D341Med (cell line): ENCODE measurements at regions not wholly inside any gene's neighbourhood (a gene's known extent, or its start where the extent isn't known, plus 50 kb on each side); places are given as distances from the start of the nearest gene placed in this dataset.
"Not testable (repeated sequence)": the region's sequence is repeated elsewhere in the genome, so short reads cannot be mapped to it uniquely, and the experiment has no call there.

Experiments used
- DNase-seq: peaks from one replicate; pipeline ENCODE4 v3.0.0; 2012; ENCODE audit warnings: low spot score

- no peak for DNase-seq
Measured at GRCh38 chr9:19875291-19875920, 86.6 kb upstream of the SLC24A2 start.

- not testable (repeated sequence) for DNase-seq
Measured at GRCh38 chr9:19873188-19873587, 84.4 kb upstream of the SLC24A2 start.

DNA sequence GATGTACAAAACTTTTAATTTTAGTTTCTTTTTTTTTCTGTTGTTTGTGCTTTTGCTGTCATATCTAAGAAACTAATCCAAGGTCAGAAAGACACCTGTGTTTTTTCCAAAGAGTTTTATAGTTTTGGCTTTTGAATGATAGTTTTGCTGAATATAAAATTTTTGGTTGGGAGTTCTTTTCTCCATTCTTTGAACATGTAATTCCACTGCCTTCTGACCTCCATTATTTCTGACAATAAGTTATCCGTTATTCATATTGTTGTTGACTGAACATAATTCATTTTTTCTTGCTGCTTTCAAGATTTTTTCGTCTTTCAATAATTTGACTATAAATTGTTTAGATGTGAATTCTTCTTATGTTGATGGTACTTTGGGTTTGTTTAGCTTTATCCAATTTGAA, 82.2 kb upstream of the SLC24A2 start:
- DNase-seq: no peak

DNA sequence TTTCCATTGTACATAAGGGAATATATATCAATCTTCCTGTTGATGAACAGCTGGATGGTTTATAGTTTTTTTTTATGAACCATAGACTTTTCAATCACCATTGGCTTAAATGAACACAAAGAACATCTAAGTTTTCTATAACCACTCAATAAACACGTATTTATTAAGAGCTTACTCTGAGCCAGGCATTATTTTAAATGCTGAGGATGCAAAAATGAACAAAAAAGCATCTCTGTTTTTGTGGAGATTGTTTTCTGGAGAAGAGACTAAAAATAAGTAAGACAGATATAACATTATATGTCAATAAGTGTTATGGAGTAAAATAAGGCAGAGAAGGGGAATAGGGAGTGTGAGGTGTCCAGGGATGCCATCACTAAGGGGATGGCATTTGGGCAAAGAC, 52.1 kb upstream of the SLC24A2 start:
- DNase-seq: no peak
